ENCODE measurements at regions not wholly inside any gene's neighbourhood (a gene's known extent, or its start where the extent isn't known, plus 50 kb on each side); places are given as distances from the start of the nearest gene placed in this dataset.

- H3K4me3 ChIP-seq (replicated peaks in 1 of 3; ENCODE audit: low read depth in 2 of 3, low read length in 3 of 3), result no peak overlapping the region
- H3K9me3 ChIP-seq (replicated peaks in 1 of 2; ENCODE audit: control insufficient read depth in 1 of 2, insufficient read depth in 1 of 2, low read length in 2 of 2), result no peaks in the 10 kb centered on the region
- H2AFZ ChIP-seq (ENCODE audit: insufficient read depth, low read depth, low read length, poor library complexity, severe bottlenecking), result no peak overlapping the region
- no peaks in the 10 kb centered on the region for H3K36me3 Mint-ChIP-seq
- intact Hi-C loops (cut with micrococcal nuclease), result no loop called here
- H3K4me3 Mint-ChIP-seq, result no peak overlapping the region
- H3K27me3 ChIP-seq (ENCODE audit: control insufficient read depth in 2 of 2, insufficient read depth in 2 of 2, low read length in 2 of 2), result no peaks in the 10 kb centered on the region
- H3K4me1 Mint-ChIP-seq, result no peaks in the 10 kb centered on the region
- H3K27ac Mint-ChIP-seq, result no peak overlapping the region
- no peak for DNase-seq
- H3K36me3 ChIP-seq (replicated peaks in 1 of 2; ENCODE audit: control insufficient read depth in 1 of 2, insufficient read depth in 2 of 2, low read length in 2 of 2), result no peaks in the 10 kb centered on the region
- no peak for TF ChIP-seq CTCF (IDR thresholded peaks at IDR 0.05)
- no peaks in the 10 kb centered on the region for H3K4me1 ChIP-seq (ENCODE audit: control insufficient read depth in 1 of 2, insufficient read depth in 2 of 2, low read length in 2 of 2)
- WGBS (ENCODE audit: insufficient coverage), result 92% methylated on average over 8 of the region's 8 CpGs
- no peaks in the 10 kb centered on the region for H3K79me2 ChIP-seq (ENCODE audit: insufficient read depth, low read length)
- H3K9me3 Mint-ChIP-seq, result peaks cover 0 to 5% (median 1%) of the 10 kb centered on the region in 7 donors
- H3K27ac ChIP-seq (ENCODE audit: low read depth in 1 of 2, low read length in 2 of 2), result no peak overlapping the region
- no peak overlapping the region for H3K9ac ChIP-seq (ENCODE audit: insufficient read depth, low read length, poor library complexity, severe bottlenecking)
- H3K27me3 Mint-ChIP-seq (ENCODE audit: low read depth in 3 of 3), result peaks cover 0 to 9% (median 1%) of the 10 kb centered on the region in 3 donors
- H3K4me2 ChIP-seq (replicated peaks; ENCODE audit: extremely low read depth, low read length, poor library complexity, severe bottlenecking), result no peak overlapping the region
- no peaks in the 10 kb centered on the region for H4K20me1 ChIP-seq (ENCODE audit: insufficient read depth, low read length)
These were observed 108.2 kb downstream of the NRN1 start for GRCh38 chr6:5898563-5898962.

DNA sequence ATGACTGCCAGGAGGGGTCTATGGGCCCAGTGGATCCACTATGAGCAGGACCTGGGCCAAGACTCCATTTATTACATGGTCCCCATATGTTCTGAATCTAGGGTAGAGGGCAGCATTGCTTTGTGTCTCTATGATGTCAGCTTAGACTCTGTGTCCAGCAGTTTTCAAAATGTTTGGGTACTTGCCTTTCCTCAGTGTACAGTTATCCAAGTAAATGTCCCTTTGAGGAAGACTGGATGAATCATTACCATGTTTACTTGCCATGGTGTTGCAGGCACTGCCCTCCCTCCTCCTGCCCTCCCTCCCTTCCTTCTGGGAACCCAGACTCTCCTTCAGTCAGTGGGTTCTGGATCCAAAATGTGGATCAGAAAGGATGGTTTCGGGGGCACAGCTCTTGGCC lies 108.6 kb downstream of the NRN1 start:
- Mint-ChIP-seq H3K27me3 (ENCODE audit: low read depth in 3 of 3) (peaks cover 0 to 10% (median 1%) of the 10 kb centered on the region in 3 donors), H3K9me3 (peaks cover 0 to 5% (median 2%) of the 10 kb centered on the region in 7 donors), H3K36me3 (no peaks in the 10 kb centered on the region), H3K4me1 (no peaks in the 10 kb centered on the region), H3K27ac (no peak overlapping the region), H3K4me3 (no peak overlapping the region)
- no peak overlapping the region for H3K4me2 ChIP-seq (replicated peaks; ENCODE audit: extremely low read depth, low read length, poor library complexity, severe bottlenecking)
- no peaks in the 10 kb centered on the region for H3K79me2 ChIP-seq (ENCODE audit: insufficient read depth, low read length)
- H3K4me3 ChIP-seq (replicated peaks in 1 of 3; ENCODE audit: low read depth in 2 of 3, low read length in 3 of 3), result no peak overlapping the region
- no peak for DNase-seq
- no peak overlapping the region for H2AFZ ChIP-seq (ENCODE audit: insufficient read depth, low read depth, low read length, poor library complexity, severe bottlenecking)
- no peak overlapping the region for H3K27ac ChIP-seq (ENCODE audit: low read depth in 1 of 2, low read length in 2 of 2)
- no peak overlapping the region for H3K9ac ChIP-seq (ENCODE audit: insufficient read depth, low read length, poor library complexity, severe bottlenecking)
- intact Hi-C loops (cut with micrococcal nuclease), result no loop called here
- no peaks in the 10 kb centered on the region for H3K4me1 ChIP-seq (ENCODE audit: control insufficient read depth in 1 of 2, insufficient read depth in 2 of 2, low read length in 2 of 2)
- H4K20me1 ChIP-seq (ENCODE audit: insufficient read depth, low read length), result no peaks in the 10 kb centered on the region
- WGBS (ENCODE audit: insufficient coverage), result 100% methylated on average over 1 of the region's 1 CpG
- no peaks in the 10 kb centered on the region for H3K36me3 ChIP-seq (replicated peaks in 1 of 2; ENCODE audit: control insufficient read depth in 1 of 2, insufficient read depth in 2 of 2, low read length in 2 of 2)
- TF ChIP-seq CTCF (IDR thresholded peaks at IDR 0.05), result no peak
- no peaks in the 10 kb centered on the region for H3K27me3 ChIP-seq (ENCODE audit: control insufficient read depth in 2 of 2, insufficient read depth in 2 of 2, low read length in 2 of 2)
- no peaks in the 10 kb centered on the region for H3K9me3 ChIP-seq (replicated peaks in 1 of 2; ENCODE audit: control insufficient read depth in 1 of 2, insufficient read depth in 1 of 2, low read length in 2 of 2)

Data from CD14-positive monocyte (primary cell).